RPMI7951 (cell line): ENCODE measurements at regions not wholly inside any gene's neighbourhood (a gene's known extent, or its start where the extent isn't known, plus 50 kb on each side); places are given as distances from the start of the nearest gene placed in this dataset.
A peak's percentile ranks its signal among the peaks of the same experiment; 100 is the strongest.

Experiments
- DNase-seq: peaks from one replicate; pipeline ENCODE4 v3.0.0-alpha.2; 2012; ENCODE audit warnings: low read depth

DNA sequence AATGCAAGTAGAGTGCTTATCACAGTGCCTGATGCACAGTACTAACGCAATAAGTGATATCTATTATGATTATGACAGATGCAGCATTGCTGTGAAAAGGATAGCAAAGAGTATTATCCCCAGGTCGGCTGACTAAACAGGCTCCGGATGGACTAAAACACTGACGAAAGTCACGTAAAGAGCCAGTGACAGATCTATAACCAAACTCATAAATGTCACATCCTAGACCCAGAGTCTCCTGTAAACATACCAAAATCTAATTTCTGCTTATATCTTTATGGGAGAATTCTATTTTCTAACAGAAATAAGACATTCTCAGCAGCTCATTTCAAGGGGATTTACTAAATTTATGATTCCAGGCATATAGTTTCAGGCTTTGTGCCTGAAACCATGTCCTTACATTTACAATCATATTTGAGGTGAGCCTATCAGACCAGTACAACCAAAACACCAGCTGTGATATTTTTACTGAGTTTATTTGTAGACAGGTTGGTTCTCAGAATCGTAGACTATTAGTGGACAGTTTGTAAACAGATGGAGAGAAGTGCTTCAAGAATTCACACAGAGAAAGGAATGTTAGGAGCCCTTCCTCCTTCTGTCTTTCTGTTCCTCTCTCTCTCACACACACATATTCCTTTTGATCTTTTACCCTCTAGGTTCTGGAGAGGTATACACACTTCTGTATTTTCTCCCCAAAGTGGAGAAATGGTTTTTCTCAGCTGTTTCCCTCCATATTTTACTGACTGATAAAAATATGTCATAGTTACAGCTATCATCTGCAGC, 52.4 kb upstream of the WDR26 start:
- no peak for DNase-seq

DNA sequence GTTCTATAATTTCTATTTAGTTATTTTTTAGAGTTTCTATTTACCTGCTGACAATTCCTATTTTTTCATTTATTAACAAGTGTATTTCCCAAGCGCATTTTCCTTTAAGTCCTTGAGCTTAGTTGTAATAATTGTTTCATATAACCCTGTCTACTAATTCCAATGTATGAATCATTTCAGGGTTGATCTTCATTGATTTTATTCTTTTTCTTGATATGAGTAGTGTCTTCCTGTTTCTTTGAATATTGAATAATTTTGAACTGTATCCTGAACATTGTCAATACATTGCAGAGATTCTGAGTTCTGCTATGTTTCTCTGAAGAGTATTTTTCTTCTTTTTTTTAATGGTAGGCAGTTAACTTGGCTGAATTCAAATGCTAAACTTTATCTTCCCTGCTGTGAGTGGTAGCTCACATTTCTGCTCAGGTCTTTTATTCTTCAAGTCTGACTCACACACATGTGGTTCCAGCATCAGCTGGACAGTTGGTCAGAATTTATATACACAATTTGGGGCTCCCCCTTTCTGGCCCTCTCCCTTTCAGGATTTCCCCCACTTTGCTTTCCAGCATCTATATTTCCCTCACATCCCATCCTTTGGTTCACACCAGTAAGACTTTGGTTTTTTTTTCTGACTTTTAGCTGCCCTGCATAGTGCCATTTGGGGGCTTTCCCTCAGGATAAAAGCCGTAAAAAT, 54.4 kb upstream of the WDR26 start:
- DNase-seq = peak; percentile 47

DNA sequence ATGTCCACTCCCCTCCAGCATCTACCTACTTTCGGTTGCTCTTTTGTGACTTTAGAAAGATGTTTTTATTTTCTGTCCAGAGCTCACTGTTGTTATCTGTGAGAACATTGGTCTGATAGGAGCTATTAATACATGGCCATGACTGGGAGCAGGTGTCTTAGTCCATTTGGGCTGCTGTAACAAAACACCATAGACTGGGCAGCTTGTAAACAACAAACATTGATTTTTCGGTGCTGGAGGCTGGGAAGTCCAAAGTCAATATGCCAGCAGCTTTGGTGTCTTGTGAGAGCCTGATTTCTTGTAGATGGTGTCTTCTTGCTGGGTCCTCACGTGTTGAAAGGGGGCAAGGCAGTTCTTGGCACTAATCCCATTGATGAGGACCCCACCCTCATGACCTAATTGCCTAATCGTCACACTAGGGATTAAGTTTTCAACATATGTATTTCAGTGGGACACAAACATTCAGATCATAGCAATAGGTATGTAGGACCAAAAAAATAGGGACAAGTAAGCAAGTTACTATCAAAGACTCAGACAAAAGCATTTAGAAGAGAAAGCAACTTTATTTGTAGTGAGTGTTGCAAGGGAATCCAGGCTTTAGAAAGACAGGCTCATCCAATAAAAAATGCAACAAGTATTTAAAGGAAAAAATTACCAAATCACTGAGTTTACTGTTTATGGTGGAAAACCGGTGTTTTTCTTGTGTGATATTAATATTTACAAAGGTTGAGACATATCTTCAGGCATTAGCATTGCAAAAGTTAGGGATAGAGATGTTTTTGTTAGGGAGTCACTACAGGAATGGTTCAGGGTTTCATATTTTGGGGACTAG, 55.2 kb upstream of the WDR26 start:
- no peak for DNase-seq

DNA sequence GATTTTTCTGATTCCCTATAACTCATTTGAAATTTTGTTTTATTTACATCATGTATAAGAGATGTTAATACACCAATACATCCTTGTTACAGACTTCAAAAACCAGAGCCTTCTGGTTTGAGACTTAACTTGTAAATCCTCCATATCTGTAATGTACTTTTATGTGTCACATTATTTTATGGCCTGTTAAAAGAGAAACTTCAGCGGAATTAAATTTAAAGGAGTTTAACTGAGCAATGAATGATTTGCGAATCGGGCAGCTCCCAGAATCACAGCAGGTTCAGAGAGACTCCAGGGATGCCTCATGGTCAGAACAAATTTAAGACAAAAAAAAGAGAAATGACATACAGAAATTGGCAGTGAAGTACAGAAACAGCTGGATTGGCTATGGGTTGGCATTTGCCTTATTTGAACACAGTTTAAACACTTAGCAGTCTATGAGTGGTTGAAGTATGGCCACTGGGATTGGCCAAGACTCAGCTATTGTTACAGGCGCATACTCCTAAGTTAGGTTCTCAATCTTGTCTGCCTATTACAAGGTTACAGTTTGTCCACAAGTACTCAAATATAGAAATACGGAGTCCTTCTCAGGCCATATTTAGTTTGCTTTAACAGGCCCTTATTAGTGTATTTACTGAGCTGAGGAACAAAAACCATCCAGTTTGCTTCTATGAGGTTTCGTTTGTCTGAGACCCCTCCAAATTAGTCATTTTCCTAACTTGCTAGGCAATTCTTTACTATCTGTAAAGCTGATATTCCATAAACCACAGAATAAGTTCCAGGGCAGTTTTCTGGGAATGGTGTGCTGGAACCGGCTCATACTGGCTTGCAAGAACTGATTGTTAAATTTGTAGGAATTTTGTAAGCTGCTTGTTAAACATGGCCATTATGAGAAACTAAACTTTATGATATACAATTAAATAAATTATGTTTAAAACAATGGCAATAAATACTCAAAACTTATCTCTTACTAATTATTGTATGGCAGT, 56.2 kb upstream of the WDR26 start:
- no peak for DNase-seq

DNA sequence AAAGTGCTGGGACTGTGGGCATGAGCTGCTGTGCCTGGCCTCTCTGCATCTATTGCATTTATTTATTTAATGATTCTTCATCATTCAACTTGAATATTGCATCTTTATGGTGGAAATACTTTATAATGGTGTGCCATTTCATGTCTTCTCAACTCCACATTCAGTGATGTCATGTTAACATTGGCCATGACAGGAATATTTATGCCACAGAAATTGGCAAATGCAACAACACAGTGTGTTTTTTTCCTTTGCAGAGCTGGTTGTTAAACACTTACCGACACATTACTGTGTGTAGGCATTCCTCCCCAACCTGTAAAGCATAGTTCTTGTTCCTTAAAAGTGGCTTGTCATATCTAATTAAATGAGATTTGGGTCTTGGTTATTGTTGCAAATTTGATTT, 57.4 kb upstream of the WDR26 start:
- no peak for DNase-seq

DNA sequence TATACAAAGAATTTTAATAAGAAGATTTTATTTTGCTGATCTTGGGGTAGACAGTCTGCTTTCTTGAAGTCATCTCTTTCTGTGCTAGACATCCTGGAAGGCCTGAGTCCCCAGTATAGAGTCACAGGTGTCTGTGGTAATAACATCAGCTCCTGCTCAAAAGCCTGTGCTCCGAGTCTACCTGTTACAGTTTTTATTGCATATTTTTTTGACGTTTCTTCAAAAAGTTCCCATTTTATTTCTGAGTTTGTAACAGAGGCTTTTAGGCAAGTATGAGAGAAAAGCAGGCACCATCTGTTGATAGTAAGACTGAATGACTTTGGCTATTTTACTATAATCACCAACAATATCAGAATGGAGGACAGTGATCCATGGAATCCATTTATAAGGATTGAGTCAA, 58.0 kb upstream of the WDR26 start:
- no peak for DNase-seq

DNA sequence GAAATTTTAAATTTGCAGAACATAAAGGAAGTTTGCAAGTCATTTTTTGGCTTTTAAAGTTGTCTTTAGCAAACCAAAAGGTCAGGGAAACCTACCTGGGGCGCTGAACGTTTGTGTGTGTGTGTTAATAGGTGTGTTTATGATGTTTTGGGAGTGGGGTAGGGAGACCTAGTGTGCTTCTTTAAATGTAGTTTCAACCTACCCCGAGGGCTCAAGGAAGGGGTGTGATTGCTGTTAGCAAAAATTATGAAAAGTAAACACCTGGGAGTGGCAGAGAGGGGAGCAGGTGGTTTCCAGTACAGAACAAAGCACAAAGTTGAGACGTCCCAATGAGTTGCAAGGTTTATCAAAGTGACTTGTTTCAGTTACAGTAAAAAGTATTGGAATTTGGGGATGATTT, 58.7 kb upstream of the WDR26 start:
- no peak for DNase-seq

DNA sequence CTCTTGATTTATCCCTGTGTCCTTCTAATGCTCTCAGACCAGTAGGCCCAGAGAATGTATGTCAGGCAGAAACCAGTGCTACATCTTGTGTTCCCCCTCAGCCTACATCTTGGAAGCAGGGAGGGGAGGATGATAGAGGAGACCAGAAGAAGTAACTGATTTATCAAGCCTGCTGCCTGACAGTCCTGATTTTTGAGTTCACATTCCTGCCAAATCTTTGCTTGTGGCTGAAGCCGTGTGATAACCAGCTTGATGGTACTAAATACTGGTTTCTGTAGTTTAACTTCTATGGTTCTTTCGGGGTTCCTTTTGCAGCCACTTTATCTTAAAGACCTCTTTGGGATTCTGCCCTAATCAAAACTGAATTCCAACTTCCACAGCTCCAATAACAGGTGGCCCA, 59.7 kb upstream of the WDR26 start:
- DNase-seq = no peak

DNA sequence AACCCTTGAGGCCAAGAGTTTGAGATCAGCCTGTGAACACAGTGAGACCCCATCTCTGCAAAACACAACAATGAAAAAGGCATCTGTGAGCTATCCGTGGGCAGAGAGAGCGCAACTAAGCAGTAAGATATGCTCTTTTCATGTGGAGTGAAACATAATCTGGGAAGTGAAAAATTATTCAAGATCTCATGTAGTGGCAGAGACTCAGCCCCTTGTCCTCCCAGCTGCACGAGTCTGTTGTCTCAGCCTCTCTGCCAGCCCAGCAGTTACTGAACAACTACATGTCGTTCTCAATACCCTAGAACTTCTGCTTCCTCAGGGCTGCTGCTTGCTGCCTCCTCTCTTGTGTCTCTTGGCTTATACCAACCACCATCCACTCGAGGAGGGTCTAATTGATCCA, 61.3 kb upstream of the WDR26 start:
- DNase-seq = no peak

DNA sequence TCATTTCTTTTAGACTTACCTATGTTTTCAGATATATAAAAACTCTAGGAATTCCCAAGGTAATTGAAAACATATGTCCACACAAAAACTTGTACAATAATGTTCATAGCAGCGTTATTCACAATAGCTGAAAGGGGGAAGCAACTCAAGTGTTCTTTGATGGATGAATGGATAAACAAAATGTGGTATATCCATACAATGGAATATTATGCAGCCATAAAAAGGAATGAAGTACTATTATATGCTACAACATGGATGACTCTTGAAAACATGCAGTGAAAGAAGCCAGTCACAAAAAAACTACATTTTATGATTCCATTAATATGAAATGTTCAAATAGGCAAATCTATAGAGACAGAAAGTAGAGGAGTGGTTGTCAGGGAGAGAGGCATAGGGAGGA, 62.2 kb upstream of the WDR26 start:
- DNase-seq = no peak

DNA sequence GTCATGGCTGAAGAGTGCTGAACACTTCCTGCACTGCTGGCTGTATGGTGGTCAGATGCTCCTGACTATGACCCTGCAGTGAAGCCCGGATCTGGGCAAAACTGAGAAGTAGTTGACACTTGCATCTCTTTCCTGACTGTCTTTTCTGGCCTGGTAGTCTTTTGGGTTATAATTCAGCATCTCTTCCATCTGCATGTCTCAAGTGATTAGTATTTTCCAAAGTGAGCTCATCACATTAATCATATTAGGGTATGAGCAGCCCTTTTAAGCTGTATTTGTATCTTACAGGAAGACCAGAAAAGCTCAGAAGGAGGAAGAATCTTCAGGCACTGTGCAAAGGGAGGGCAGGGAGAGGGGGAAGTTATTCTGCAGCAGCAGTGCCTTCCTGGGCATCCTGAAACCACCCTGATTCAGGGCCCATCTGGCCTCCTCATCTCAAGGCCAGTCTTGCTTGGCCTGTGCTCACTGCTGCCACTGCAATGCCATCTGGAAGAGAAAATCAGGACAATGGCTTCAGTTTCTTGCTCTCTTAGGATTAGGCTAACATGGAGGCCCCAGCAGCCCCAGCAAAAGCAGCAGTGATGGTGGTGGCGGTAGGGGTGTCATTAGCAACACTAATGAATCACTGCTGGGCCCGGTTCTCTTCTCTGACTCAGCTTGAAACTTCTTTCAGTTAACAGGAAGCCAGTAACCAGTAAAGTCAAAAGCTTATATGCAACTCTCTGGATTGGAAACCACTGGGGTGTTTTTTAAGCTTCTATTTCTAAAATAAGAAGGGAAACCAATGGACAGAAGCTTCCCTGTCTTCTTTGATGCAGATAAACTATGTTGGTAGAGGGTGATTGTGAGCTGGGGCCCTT, 63.3 kb upstream of the WDR26 start:
- DNase-seq = peak; percentile 87

DNA sequence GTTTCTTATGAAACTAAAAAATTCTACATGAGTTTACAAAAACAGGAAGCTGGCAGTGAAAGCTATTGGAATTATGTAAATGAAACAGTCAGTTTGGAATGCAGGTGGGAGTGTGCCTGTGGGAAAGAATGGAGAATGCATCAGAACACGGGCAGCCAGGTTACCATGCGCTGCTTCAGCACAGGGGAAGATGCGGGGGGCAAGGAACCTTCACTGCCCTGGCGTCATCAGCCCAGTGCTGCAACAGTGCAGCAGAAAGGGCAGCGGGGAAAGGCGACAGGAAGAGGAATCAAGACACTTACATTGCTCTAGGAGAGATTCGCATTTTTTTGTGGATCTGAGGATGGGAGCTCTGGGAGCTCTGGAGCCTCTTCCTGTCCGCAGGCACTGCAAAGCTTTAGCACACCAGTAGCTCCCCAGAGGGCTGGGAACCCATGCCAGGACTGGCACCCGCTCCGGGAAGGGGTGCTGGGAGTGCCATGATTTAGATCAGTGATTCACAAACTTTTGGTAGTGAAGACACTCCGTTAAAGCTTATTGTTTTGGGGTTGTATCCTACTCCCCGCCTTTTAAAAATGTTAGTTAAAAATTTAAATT, 64.1 kb upstream of the WDR26 start:
- peak; percentile 61 for DNase-seq

DNA sequence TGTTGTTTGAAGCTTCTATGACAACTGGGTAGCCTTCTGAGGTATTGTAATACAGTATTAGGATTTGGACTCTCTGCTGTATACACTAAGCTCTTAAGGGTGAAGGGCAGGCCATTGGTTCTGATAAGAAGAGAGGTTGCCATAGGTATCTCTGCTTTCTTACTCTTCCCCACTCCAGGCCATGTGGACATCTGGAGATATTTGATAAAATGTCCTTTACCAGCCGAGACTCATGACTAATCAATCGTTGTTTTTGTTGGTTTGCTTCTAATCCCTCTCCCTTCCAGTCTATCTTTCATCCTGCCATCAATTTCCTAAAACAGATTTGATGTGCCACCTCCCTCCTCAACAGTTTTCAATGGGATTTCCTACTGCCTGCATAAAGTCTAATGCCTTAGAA, 64.6 kb upstream of the WDR26 start:
- DNase-seq = peak; percentile 38

DNA sequence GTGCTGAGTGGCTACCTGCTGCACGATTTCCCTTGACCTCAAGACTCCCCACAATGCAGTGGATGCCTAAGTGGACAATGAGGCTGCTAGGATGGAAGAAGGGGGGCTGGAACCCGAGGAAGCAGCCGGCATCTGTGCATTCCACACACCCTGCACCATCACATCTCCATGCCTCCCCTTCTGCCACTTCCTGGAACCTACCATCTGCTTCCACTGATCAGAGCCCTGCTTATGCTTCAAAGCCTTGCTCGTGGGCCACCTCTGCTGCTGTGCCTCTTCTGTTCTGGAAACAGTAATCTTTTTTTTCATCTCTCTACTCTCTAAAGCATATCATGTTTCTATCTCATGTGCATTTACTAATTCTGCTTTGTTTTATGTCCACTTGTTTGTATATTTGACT, 66.2 kb upstream of the WDR26 start:
- no peak for DNase-seq

DNA sequence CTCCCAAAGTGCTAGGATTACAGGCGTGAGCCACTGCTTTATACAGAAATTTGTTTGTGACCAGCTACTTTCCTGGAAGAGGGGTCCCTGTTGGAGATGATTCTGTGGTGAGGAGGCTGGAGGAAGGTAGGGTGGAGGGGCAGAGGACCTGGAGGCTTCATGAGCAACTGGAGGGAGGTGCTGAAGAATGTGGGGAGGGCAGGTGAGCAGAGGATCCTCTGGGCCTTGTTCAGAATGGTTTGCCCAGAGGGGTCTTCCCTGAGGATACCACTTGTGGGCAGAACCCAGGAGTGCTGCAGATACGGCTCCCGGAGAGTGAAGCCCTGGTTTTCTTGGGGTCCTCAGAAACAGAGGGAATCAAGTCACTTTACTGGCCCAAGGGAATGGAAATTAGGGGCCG, 67.2 kb upstream of the WDR26 start:
- no peak for DNase-seq

DNA sequence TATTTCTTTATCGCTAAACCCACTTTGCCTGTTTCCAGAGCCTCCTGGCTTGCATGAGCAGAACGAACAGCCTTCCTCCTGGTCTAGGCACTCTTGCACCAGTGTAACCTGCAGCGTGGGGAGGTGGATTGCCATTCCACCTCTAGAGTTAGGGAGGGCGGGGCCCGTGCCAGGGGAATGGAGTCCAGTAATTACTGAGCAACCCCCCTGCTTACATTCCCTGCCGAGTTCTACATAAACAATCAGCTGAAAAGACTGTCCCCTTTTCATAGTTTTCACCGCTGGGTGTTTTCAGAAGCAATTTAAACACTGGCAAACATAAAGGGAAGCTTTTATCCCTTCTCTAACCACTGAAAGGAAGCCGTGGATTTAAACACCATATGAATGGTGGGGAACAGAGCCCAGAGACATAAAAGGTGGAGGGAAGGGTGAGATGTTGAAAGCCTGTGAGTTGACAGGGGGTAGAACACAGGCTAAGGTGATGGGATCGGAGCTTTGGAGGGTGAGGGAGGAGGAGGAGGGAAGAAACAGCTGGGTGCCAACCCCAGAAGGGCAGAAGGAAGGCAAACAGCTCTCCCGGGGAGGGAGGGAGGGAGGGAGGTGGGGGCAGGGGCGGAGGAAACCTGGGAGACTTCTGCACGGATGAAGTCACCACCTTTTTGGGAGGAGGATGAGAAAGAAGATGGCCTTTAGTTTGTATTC, 68.0 kb upstream of the WDR26 start:
- peak; percentile 31 for DNase-seq

DNA sequence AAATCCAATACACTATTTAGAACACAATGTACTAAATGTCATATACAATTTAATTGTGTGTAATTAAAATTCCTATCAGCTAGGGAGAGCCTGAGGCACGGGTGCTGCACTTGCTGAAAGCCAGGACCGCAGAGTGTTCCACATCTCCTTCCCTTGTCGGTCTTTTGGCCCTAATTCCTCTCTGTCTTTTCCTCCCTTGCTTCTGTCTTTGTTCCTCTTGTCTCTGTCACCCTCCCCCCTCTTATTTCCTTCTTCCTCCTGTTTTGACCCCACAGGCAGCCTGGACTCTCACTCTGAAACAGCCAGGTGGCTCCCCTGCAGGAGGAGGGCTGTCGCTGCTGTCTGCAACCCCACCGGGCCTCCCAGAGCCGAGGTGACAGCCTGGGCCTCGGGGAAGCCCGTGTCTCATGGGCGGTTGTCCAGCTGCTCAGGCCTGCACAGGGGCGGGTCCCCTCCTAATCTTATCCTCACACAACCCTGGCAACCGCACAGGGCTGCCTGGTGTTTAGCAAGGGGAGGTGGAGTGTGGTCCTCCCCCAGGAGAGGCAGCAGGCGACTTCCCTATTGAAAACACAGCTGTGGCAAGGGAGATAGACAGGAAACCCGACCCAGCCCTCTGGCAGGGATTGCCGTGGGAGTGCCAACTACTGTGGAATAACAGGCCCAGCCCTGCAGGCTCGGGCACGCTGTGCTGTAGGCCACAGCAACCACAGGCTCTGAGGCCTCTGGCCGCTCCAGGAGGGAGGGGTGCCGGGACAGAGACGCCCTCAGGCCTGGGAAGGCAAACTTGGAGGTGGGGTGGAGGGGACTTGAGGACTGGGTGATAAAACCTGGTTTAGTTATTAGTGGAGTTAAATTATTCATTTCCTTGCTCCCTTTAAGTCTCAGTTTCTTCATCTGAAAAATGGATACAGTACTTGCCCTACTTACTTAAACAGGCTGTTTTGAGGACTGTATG, 68.8 kb upstream of the WDR26 start:
- peak; percentile 99 for DNase-seq
